Neural progenitor cell (in vitro differentiated cells): ENCODE measurements at regions not wholly inside any gene's neighbourhood (a gene's known extent, or its start where the extent isn't known, plus 50 kb on each side); places are given as distances from the start of the nearest gene placed in this dataset.

ENCODE experiments used
- EZH2phosphoT487 ChIP-seq: fragments of 200-600 bp; sonication (generic); IDR thresholded peaks from 2 replicates; pipeline ENCODE4 v1.6.1; 2017; ENCODE audit warnings: antibody characterized with exemption
- TF ChIP-seq, protein P1 (sequence below): fragments of 200-600 bp; sonication (generic); IDR thresholded peaks from 2 replicates; pipeline ENCODE4 v1.5.1; 2017; ENCODE audit warnings: antibody characterized with exemption, mild to moderate bottlenecking

DNA sequence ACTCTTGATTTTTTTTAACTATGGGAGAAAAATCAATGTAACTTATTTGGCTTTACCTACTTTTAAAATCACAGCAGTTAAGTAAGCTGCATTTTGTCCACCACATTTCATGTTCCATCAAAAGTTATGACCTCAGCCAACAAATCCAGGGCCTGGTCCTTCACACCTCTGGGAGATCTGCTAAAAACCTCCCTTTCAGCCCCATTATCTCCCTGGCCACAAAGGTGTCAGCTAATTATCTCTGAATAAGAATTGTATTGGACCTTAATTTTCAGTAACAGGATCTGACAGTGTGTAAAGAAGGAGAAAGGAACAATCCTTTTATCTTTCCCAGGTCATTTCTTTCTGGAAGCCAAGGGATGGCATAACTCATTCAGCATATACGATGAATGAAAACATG is 359.3 kb downstream of the TMEM182 start:
- TF ChIP-seq, protein P1, sequence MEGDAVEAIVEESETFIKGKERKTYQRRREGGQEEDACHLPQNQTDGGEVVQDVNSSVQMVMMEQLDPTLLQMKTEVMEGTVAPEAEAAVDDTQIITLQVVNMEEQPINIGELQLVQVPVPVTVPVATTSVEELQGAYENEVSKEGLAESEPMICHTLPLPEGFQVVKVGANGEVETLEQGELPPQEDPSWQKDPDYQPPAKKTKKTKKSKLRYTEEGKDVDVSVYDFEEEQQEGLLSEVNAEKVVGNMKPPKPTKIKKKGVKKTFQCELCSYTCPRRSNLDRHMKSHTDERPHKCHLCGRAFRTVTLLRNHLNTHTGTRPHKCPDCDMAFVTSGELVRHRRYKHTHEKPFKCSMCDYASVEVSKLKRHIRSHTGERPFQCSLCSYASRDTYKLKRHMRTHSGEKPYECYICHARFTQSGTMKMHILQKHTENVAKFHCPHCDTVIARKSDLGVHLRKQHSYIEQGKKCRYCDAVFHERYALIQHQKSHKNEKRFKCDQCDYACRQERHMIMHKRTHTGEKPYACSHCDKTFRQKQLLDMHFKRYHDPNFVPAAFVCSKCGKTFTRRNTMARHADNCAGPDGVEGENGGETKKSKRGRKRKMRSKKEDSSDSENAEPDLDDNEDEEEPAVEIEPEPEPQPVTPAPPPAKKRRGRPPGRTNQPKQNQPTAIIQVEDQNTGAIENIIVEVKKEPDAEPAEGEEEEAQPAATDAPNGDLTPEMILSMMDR, result no peak
- no peak for TF ChIP-seq EZH2phosphoT487
